ENCODE measurements at regions not wholly inside any gene's neighbourhood (a gene's known extent, or its start where the extent isn't known, plus 50 kb on each side); places are given as distances from the start of the nearest gene placed in this dataset.
"Not testable (repeated sequence)": the region's sequence is repeated elsewhere in the genome, so short reads cannot be mapped to it uniquely, and the experiment has no call there.

DNA sequence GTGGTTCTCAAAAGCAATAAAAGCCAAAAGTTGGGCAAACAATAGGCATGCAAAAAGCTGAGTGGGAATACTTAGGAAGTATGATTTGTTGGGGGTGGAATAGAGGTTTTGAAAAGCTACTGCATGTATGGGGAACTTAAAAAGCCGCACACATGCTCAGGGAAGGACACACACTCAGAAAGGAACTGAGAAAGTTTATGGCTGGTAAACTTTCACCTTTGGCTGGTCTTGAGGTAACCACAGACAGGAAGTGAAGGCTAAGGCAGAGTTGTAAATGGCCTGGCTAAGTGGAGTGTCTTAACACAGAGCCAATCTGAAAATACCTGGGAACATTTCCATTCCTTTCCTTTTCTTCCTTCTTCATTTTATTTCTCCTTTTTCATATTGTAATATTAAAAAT is 134.5 kb upstream of the EXOC2 start:
- DNase-seq (ENCODE audit: low read depth), result no peak

DNA sequence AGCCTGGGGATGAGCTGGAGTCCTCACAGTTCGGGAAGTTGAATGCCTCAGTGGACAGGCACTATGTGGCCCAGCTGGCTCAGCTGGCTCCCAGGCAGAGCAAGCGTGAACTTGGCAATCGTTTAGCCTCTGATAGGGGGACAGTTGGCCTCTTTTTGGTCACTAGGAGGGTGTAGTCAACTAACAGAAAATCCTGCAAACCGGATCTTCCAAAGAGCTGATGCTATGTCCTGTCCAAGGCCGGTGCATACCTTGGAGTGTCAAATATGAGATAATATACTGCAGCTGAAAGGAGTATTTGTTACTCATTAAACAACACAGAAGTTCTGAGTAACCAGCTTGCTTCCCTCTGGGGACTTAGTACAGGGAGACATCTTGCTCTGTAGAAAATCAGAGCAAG is 126.2 kb upstream of the EXOC2 start:
- no peak for DNase-seq (ENCODE audit: low read depth)

DNA sequence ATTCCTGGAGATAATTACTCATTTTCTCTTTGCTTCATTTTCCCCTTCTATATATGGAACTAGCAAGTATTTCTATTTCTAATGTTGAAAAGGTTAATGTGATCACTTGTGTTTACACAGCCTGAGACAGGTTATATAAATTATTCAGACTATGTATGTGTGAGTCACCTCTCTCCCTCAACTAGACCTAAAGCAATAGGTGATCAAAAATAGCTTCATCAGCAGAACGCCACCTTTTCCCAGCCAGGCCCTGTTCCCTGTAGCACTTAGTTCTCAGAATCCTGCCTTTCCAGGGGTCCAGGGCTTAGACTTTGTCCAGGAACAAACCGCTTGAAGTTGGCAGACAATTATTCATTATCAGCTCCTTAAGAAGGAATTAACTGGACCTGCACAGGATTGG is 125.3 kb upstream of the EXOC2 start:
- DNase-seq (ENCODE audit: low read depth), result no peak

DNA sequence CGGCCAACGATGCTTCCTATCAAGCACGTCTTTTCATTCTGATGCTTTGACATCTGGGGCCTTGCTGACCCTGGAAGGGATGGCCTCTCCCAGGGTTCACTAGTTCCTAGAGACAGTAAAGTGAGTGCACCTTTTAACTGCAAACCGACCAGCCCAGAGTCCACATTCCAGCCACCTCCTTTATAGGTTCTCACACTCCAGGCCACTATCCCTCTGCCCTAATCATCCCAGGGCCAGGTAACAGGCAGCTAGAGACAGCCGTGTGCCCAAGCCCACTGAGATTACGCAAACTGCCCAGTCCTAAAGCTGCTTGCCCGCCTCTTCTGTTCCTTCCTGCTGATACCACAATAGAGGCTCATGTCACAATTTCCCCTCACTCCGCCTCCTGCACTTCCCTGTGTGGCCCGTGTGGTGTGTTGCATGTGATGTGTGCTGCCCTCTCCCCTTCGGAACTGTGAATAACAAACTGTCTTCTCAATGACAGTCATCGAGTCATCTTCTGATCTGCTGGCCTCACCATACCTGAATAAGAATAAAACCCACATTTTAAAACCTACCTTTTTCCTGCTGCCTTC is 123.7 kb upstream of the EXOC2 start:
- no peak for DNase-seq (ENCODE audit: low read depth)

DNA sequence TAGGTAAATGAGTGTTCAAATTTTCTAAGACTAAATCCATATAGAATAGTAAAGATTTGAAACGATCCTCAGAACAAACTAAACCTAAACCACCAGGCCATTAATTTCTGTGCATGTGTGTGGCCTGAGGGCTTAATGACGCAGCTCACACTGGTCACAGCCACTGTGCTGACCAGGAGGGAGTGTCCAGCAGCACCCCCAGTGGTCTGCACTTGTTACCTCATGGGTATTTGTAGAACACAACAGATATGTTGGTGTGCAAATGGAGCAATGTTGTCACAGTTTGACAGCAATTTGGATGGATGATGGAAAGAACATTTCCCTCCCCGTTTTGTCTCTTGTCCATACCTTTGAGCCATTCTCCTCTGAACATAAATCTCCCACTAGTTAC is 122.4 kb upstream of the EXOC2 start:
- DNase-seq (ENCODE audit: low read depth), result no peak

DNA sequence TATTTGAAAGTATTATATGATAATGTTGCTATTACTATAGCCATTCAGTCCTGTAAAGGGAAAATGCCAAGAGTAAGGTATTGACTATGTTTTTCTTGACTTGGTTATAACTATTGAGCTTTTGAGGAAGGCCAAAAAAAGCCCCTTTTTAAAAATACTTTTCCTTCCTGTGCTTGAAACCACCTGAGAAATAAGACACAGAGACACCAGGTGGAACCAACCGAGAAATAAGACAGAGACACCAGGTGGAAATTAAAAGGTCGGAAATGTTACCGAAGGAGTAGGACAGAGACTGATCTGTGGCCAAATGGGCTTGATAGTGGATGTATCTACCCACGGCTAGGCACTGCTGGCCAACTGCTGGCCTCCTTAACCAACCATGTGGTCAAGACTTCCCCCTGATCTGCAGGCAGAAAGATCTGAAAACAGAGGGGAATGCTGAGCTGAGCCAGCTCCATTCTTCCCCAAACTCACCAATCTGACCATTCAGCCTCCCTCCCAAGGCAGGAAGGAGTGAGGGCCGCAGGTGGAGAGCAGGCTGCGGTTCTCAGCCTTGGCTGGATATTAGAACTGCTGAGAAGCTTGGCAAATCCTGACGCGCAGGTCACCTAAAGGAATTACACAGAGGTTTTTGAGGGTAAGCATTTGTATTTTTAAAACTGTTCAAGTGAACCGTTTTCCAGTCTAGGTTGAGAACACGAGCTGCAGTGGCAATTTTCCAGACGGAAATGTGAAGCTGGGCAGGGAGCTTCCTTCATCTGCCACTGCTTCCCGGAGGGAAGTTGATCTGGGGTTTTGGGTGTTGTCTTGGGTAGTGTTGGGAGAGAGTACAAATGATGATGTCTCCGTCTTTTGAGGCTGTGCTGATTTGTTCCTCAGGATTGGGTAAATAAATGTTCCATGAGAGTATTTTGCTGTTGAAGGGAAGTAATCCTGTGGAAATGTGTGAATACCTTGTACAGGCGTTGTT is 121.7 kb upstream of the EXOC2 start:
- no peak for DNase-seq (ENCODE audit: low read depth)

DNA sequence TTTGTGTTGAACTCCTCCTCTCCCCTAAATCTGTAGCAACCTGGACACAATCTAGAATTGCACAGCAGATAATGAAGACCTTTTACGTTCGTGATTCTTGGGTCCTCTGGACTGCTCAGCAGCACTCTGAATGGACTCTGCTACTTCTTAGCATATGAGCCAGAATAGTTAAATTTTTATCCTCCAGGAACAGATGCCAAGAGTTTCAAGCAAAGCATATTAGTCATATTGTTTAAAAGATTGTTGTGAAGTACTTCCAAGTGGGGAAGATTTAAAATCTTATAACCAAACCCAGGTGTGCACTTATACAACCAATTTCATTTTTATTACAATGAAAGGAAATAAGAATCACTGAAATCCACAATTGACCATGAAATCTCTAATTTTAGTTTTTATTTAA is 118.9 kb upstream of the EXOC2 start:
- DNase-seq (ENCODE audit: low read depth), result no peak

DNA sequence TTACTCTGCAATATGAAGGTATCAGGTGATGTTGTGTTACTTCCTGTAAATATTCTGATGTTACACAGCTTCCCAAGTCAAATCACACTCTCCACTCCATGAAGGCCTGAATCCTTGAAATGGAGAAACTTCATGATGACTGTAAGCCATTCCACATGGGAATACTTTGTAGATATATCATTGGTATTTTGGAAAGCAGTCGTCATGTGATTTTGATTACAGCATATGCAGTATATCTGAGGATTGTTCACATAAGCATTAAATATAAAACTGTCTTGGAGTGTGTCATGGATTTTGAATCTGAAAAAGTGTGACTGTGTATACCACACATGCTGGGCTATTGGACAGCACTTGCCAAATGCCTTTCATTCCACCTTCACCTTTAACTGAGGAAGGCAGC is 118.3 kb upstream of the EXOC2 start:
- DNase-seq (ENCODE audit: low read depth), result no peak

DNA sequence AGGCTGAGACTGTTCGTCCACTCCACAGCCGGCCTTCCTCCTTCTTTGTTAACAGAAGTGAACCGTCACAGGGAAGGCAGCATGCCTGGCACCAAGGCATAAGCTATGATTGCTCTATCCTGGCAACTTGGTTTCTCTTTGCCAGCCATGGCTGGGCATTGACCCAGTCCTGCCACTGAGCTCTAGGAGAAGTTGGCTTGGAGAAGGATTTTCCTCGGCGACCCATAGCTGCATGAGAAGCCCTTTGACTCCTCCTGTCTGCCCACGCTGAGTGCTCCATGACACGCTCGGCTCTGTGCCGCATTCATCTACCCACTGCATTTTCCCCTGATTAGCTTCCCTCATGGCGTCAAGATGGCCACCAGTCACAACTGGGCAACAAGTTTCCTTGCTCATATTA is 111.8 kb upstream of the EXOC2 start:
- no peak for DNase-seq (ENCODE audit: low read depth)

DNA sequence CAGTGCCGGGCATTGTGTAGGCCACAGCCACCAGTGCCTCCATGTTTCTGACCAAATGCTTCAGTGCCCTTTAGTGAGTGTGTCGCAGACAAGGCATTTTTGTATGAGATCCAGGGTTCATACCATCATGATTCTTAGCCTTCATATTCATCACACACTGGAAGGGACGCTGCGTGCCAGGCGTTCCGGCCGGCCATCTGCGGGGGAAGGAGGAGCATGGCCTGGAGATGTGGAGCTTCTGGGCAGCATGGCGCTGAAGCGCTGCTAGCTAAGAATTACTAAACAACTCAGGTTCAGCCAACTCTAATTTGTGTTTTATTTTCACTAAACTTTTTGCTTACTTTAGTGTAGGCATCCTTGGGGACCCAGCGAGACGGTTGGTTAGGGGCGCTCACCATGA is 111.4 kb upstream of the EXOC2 start:
- no peak for DNase-seq (ENCODE audit: low read depth)

DNA sequence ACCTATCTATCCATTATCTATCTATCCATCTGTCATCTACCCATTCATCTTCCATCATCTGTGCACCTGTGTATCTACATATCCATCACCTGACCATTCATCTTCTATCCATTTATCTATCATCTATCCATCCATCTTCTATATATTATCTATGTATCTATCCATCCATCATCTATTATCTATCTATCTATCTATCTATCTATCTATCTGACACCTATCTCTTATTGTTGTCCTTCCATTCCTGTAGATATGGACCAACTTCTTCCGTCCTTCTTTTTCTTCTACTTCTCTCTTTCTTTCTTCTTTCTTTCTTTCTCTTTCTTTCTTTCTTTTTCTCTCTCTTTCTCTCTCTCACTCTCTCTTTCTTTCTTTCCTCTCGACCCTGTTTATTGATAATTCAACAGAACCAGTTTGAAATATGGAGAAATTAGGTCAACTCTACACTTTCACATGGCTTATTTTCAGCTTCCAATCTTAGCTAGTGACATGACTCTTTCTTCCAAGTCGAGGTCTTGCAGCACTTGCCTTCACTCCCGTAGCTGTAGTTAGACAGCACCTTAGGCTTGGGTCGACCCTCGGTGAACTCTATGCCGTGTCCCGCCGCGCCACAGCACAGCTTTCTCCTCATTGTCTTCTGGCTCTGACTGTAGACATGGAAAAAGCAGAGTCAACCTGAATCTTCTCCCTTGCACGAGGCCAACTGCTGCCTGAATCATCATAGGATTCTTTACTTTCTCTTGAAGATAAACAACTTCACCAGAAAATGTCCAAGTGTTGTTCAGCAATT is 110.4 kb upstream of the EXOC2 start:
- DNase-seq (ENCODE audit: low read depth), result no peak

DNA sequence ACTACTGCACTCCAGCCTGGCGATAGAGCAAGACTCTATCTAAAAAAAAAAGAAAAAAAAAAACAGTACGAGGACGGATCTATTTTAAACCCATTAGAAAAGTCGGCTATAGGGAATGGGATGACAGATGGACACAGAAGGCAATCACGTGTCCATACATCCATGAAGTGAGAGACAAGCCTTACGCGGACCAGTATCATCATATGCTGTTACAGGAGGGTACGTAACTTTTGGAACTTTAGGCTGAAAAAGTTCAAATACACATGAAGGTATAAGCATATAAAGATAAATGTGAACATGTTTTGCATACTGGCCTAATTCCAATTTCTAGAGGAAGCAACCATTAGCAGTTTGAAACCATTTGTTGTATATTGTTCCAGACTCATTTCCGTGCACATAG is 109.8 kb upstream of the EXOC2 start:
- DNase-seq (ENCODE audit: low read depth), result no peak

DNA sequence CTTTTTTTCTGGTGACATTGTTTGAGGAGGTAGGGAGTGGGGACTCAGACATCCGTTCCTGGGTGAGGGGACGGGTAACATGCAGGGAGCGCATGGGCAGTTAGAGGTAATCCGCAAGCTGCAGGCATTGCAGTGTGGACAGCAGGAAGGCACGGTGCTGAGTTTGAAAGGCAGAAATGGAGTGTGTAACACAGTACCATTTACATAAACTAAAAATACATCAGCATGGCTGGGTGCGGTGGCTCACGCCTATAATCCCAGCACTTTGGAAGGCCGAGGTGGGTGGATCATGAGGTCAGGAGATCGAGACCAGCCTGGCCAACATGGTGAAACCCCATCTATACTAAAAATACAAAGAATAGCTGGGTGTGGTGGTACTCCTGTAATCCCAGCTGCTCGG is 109.3 kb upstream of the EXOC2 start:
- not testable (repeated sequence) for DNase-seq (ENCODE audit: low read depth)

DNA sequence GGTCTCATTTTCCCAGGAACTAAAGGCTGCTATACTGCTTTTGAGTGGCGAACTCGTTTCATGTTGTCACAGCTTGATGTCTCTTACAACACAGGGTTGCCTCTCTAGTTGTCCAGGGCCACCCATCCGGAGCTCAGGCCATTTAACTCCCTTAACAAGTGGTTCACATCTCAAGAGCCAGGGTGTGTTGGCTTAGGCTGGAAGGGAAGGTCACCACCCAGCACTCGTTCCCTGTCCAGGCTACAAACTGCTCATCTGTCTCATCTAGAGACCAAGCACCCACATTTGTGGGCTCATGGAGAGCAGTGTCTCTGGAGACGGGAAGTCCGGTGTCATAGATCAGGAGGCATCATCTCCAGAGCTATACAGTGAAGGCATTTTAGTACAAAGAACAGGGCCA is 106.8 kb upstream of the EXOC2 start:
- DNase-seq (ENCODE audit: low read depth), result no peak

DNA sequence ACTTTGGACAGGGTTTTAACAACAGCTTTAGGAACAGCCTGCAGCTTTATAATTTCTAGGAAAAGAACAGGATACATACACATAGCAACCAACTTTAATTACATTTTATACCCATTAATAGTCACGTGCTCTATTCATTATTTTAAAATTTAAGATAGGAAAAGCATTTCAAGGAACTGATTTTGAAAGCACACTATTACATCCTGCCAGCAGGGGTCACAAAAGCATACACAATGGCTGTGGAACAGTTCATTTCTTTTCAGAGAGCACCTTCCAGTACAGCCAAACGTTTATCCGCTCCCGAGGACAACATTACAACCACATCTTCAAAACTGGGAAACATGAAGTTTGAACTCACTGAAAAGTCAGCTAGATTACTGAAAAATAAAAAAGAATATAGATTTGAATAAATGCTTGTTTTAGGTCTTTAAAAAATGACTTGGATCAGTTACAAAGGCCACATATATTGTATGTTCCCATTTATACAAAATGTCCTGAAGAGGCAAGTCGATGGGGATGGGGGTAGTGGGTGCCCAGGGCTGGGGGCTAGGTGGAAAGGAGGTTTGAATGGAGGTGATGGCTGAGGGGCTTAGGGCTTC is 104.6 kb upstream of the EXOC2 start:
- peak; percentile 27 for DNase-seq (ENCODE audit: low read depth)

DNA sequence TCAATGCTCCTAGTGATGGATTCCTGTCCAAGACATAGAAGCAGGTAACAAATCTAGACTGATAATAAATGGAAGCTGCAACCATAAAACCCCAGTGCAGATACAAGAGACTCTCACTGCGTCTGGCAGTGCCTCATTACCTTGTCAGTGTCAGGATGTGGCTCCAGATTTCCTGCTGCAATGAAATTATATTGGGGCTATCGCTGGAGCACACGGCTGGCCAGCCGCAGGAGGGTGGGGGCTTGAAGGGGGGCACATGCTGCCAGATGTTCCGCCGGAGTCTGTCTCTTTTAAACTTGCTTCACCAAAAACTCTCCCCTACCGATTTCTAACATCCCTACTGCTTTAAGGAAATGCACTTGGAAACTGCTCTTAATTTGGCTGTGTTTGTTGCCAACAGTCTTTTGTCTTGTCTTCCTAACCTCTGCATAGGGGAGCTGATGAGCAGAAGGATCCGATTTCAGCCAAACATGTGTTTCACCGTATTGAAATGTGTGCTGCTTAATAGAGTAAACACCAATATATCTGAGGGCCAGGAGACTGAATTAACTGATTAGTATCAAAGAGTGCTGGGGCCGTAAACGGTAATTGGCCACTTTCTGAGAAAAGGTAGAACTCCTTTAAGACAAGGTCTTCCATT is 102.2 kb upstream of the EXOC2 start:
- no peak for DNase-seq (ENCODE audit: low read depth)

DNA sequence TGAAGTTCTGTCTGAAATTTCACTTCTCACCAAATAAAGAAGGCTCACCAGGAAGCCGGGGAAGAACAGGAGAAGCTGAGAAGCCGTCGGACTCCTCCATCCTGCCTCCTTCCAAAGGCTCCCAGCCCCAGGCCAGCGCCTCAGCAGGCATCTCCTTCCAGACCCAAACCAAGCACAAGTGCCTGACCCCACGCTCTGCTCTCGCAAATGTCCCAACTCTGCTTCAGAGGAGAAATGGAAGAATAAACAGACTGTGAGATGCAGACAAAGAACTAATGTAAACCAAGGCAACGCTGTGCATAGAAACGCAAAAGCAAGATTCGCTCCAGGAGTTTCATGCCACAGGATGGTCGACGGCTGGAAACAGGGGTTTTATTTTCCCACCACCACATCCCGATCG is 100.3 kb upstream of the EXOC2 start:
- no peak for DNase-seq (ENCODE audit: low read depth)

DNA sequence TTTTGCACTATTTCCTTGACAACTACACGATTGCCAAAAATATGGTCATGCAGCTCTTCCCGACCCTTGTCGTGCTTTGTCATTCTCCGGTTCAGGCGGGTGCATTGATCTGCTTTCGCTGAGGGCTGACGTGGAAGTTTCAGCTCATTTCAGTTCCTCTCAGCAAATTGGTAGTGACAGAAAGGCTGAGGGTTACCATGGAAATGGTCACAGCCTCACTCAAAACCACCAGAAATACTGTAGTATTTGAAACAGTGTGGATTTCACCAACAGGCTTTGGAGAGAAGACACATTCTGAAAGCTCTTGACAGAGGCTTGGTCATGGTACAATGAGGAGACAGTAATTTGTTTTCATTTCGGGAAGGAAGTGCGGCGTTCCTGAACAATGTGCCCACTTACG is 99.7 kb upstream of the EXOC2 start:
- no peak for DNase-seq (ENCODE audit: low read depth)

DNA sequence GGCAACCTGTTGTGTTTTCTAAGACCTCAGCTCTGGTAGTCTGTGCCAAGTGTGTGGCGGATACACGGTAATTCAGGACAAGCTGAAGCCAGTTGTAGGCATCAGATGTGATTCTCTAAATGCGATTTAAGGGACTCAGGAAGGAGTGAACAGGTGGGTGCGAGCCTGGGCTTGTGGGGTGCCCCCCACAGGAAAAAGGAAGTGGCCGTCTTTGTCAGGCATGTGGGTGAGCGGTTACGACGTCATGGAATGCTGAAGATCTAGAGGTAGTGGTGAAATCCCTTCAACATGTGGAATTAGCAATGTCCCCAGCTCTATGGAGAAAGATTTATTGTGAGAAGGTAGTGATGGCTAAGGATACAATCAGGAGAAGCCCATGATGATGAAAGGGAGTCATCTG is 95.1 kb upstream of the EXOC2 start:
- no peak for DNase-seq (ENCODE audit: low read depth)

DNA sequence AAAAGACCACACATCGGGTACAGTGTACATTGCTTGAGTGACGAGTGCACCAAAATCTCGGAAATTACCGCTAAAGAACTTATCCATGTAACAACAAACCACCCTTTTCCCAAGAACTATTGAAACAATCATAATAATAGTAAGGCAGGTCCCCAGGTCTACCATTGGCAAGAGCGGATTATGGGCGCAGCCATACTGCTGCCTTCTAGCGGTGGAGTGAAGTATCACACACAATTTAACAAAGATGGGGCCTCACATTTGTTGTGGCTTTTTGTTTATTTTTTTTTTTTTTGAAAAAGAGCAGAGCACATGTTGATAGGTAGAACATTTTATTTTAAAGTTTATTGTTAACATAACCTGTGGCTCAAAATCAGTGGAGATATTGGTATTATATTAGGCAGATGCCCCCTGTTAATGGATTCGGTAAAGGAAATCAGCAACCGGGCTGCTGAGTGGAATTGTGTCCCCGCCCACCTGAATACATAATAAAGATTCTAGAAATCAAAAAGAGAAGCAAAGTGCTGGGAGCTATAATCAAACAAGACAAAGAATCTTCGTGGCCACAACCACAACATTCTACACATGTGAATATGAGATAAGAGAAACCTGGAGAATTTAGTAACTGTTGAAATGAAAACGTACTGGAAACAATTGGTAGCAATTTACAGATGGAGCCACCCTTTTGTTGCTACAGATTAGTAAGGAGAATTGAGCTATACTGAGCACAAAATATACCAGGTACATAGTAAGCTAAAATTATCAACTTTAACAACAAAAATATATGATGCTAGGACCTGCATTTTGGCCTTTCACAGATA is 94.2 kb upstream of the EXOC2 start:
- no peak for DNase-seq (ENCODE audit: low read depth)

All from HT1080 (cell line).